ENCODE measurements at regions not wholly inside any gene's neighbourhood (a gene's known extent, or its start where the extent isn't known, plus 50 kb on each side); places are given as distances from the start of the nearest gene placed in this dataset.

- TF ChIP-seq CTCF (conservative IDR thresholded peaks at IDR 0.05 in 1 of 2, IDR thresholded peaks at IDR 0.05 in 1 of 2; ENCODE audit: extremely low read depth in 1 of 2, insufficient read depth in 1 of 2, low read depth in 1 of 2, low read length in 2 of 2) (no peak), EZH2 (IDR thresholded peaks at IDR 0.05; ENCODE audit: borderline replicate concordance, low read length) (no peak)
Observed at GRCh38 chr12:40451661-40452060, 226.9 kb downstream of the LRRK2 start.

Data from mammary epithelial cell (primary cell).